Stomach smooth muscle (tissue), 2 donors: ENCODE measurements at regions not wholly inside any gene's neighbourhood (a gene's known extent, or its start where the extent isn't known, plus 50 kb on each side); places are given as distances from the start of the nearest gene placed in this dataset.
A peak's percentile ranks its signal among the peaks of the same experiment; 100 is the strongest.

Experiments used
- H3K27ac ChIP-seq: one replicate; pipeline ENCODE4 v1.7.0; 2013; ENCODE audit warnings: mild to moderate bottlenecking, low read length, inconsistent platforms
- H3K27me3 ChIP-seq, 2 donors: one replicate each; pipeline ENCODE4 v1.7.0; 2013; ENCODE audit warnings: low read length in 2 of 2; ENCODE audit not compliant: insufficient read depth in 2 of 2, control insufficient read depth in 1 of 2
- H3K36me3 ChIP-seq, 2 donors: one replicate each; pipeline ENCODE4 v1.7.0; 2013; ENCODE audit warnings: low read length in 2 of 2; ENCODE audit not compliant: control insufficient read depth in 2 of 2, insufficient read depth in 2 of 2
- H3K4me1 ChIP-seq: one replicate; pipeline ENCODE4 v1.7.0; 2013; ENCODE audit warnings: low read length; ENCODE audit not compliant: control insufficient read depth, insufficient read depth
- H3K4me3 ChIP-seq, 2 donors: one replicate each; pipeline ENCODE4 v1.7.0; 2013; ENCODE audit warnings: low read length in 2 of 2
- H3K9ac ChIP-seq, 2 donors: one replicate each; pipeline ENCODE4 v1.7.0; 2013; ENCODE audit warnings: low read length in 2 of 2, mild to moderate bottlenecking in 1 of 2
- H3K9me3 ChIP-seq, 2 donors: one replicate each; pipeline ENCODE4 v1.7.0; 2013; ENCODE audit warnings: low read length in 2 of 2; ENCODE audit not compliant: control insufficient read depth in 2 of 2
- donor health status: healthy.
- donor health status: Pancreatic carcinoma.

DNA sequence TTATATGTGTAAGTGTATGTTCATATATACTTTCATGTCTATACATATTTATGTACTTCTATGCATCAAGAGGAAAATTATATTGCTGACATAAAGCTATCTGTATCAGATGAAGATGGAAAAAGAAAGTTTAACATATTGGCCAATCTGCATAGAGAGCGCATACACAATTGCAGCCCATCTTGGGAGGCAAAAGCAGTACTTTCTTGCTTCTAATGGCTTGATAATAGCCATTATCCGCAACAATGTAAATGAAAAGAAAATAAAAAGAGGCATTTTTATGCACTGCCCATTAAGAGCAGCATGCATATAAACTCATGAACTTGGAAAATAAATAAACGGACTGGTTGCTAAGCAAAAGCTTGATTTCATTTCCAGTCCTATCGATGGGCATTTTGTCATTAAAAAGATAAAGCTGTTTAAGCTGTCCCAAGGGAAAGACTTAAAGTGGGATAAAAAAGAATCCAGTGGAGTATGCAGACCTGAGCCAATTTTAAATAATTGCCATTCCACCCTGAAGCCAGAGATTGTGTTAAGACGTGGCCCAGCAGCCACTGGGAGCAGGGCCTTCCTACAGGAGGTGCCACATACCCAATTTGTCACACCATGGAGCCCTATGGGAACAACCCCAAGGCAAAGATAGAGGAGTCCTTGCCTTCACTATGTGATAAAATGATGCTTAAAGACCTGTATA lies 183.6 kb upstream of the CDH11 start:
- Histone ChIP-seq H3K4me3 (no peak overlapping the region), H3K27me3 (no peaks in the 10 kb centered on the region), H3K9ac (no peak overlapping the region), H3K4me1 (no peaks in the 10 kb centered on the region), H3K36me3 (no peaks in the 10 kb centered on the region), H3K9me3 (no peaks in the 10 kb centered on the region), H3K27ac (no peak overlapping the region)

DNA sequence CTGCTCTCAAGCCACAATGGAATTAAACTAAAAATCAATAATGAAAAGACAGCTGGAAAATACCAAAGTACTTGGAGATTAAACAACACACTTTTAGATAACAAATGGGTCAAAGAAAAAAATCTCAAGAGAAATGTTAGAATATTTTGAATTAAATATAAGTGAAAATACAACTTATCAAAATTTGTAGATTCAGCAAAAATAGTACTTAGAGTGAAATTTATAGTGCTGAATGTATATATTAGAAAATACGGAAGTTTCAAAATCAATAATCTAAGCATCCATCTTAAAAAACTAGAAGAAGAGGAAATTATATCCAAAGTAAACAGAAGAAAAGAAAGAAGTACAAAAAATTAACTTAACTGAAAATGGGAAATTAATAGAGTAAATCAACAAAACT lies 179.2 kb upstream of the CDH11 start:
- Histone ChIP-seq H3K36me3 (no peaks in the 10 kb centered on the region), H3K27me3 (no peaks in the 10 kb centered on the region), H3K4me3 (no peak overlapping the region), H3K4me1 (no peaks in the 10 kb centered on the region), H3K9me3 (no peaks in the 10 kb centered on the region), H3K9ac (no peak overlapping the region), H3K27ac (no peak overlapping the region)

DNA sequence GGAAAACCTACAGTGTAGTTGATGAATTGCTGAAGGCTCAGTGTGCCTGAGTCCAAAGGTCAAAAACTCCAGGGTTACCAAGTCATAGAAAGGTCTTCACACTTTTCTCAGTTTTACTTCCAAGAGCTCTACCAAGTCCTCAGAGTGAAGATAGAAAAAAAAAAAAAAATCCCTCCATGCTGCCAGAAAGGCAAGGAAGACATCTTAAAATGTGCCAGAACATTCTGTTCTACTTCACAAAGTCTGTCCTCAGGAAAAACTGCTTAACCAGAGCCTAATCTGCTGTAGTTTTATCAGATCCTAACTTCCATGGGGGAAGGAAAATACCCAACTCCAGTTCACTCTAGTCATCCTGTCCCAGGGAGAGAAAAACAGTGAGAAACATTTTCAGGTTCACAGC lies 175.6 kb upstream of the CDH11 start:
- Histone ChIP-seq H3K4me3 (no peak overlapping the region), H3K36me3 (no peaks in the 10 kb centered on the region), H3K27me3 (no peaks in the 10 kb centered on the region), H3K9ac (no peak overlapping the region), H3K4me1 (no peaks in the 10 kb centered on the region), H3K27ac (no peak overlapping the region), H3K9me3 (no peaks in the 10 kb centered on the region)

DNA sequence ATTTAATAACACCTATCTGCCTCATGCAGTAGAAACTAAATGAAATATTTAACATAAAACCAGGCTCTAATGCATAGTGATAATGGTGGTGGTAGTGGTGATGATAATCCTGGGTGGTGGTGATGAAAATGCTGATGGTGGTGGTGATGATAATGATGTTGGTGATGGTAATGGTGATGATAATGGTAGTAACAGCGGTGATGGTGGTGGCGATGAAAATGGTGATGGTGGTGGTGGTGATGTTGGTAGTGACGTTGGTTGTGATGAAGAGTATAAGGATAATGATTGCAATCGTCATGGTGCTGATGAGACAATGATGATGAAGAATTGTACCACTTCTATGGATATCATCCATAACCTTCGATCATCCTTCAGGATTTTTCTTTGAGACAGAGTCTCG lies 173.7 kb upstream of the CDH11 start:
- H3K4me1 ChIP-seq: no peaks in the 10 kb centered on the region
- H3K27ac ChIP-seq: no peak overlapping the region
- no peaks in the 10 kb centered on the region for H3K9me3 ChIP-seq
- H3K36me3 ChIP-seq: no peaks in the 10 kb centered on the region
- H3K9ac ChIP-seq: no peak overlapping the region
- no peak overlapping the region for H3K4me3 ChIP-seq
- no peaks in the 10 kb centered on the region for H3K27me3 ChIP-seq

GRCh38 chr16:65294708-65295107 lies 172.8 kb upstream of the CDH11 start:
- Histone ChIP-seq H3K27me3 (no peaks in the 10 kb centered on the region), H3K4me3 (no peak overlapping the region), H3K27ac (no peak overlapping the region), H3K9me3 (no peaks in the 10 kb centered on the region), H3K9ac (no peak overlapping the region), H3K4me1 (no peaks in the 10 kb centered on the region), H3K36me3 (no peaks in the 10 kb centered on the region)

- no peaks in the 10 kb centered on the region for H3K27me3 ChIP-seq
Observed at GRCh38 chr16:65294165-65294564, 172.3 kb upstream of the CDH11 start.

GRCh38 chr16:65289022-65289421 lies 167.2 kb upstream of the CDH11 start:
- H3K9me3 ChIP-seq: no peaks in the 10 kb centered on the region
- H3K4me1 ChIP-seq: peaks cover 15% of the 10 kb centered on the region
- H3K4me3 ChIP-seq: no peak overlapping the region
- no peaks in the 10 kb centered on the region for H3K27me3 ChIP-seq
- no peak overlapping the region for H3K9ac ChIP-seq
- H3K36me3 ChIP-seq: no peaks in the 10 kb centered on the region
- no peak overlapping the region for H3K27ac ChIP-seq

More at GRCh38 chr16:65294165-65294564, 172.3 kb upstream of the CDH11 start:
- no peak overlapping the region for H3K4me3 ChIP-seq
- H3K36me3 ChIP-seq: no peaks in the 10 kb centered on the region
- H3K9me3 ChIP-seq: no peaks in the 10 kb centered on the region
- H3K27ac ChIP-seq: no peak overlapping the region
- no peak overlapping the region for H3K9ac ChIP-seq
- no peaks in the 10 kb centered on the region for H3K4me1 ChIP-seq

GRCh38 chr16:65287307-65287706 lies 165.4 kb upstream of the CDH11 start:
- H3K9ac ChIP-seq: no peak overlapping the region
- H3K36me3 ChIP-seq: no peaks in the 10 kb centered on the region
- H3K27ac ChIP-seq: no peak overlapping the region
- no peaks in the 10 kb centered on the region for H3K9me3 ChIP-seq
- H3K4me1 ChIP-seq: peaks cover 18% of the 10 kb centered on the region
- no peak overlapping the region for H3K4me3 ChIP-seq
- H3K27me3 ChIP-seq: no peaks in the 10 kb centered on the region

DNA sequence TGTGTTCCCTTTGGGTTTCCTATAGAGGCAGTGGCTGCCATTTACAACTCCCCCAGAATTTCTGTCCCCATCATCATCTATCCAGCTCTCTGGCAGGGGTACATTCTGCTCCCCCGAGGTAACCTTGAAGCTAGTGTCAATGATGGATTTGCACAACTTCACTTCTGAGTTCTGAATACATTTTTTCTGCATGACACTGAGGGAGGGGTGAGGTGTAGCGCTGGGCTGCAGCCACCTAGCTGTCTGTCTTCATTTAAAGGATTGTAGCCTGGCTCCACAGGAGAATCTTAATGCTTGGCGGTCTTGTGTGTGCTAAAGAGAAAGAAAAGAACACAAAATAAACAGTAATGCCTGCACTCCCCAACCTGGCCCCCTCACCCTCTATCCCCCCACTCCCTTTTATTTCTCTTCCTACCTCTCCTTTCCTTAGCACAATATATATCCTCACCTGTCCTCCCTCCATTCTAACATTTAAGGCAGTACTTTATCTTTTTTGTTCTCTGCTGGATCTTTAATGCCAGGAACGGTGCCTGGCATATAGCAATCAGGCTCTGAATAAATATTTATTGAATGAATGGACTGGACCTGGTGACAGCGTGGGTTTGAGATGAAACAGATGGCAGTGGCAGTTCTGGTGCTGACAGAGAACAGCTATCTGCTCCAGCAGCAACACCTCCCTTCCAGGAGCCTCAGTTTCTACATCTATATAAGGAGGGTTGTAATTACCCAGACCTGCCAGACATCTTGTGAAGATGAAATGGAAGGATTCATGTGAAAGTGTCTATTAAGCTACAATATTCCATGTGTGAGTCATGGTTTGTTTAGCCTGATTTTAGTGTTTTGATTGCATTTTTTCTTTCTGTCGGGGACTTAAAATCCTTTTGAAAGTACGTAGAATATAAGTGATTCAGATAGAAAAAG lies 163.5 kb upstream of the CDH11 start:
- H3K27ac ChIP-seq: no peak overlapping the region
- peak overlapping the region in 1 of 2 donors; percentile 9 for H3K4me3 ChIP-seq
- no peaks in the 10 kb centered on the region for H3K27me3 ChIP-seq
- H3K9me3 ChIP-seq: no peaks in the 10 kb centered on the region
- H3K9ac ChIP-seq: no peak overlapping the region
- no peaks in the 10 kb centered on the region for H3K36me3 ChIP-seq
- peaks cover 18% of the 10 kb centered on the region for H3K4me1 ChIP-seq

- H3K9me3 ChIP-seq: no peaks in the 10 kb centered on the region
- no peaks in the 10 kb centered on the region for H3K27me3 ChIP-seq
- H3K27ac ChIP-seq: no peak overlapping the region
- H3K4me3 ChIP-seq: no peak overlapping the region
- no peak overlapping the region for H3K9ac ChIP-seq
- peaks cover 18% of the 10 kb centered on the region for H3K4me1 ChIP-seq
- H3K36me3 ChIP-seq: no peaks in the 10 kb centered on the region
Observed at GRCh38 chr16:65284626-65285025, 162.8 kb upstream of the CDH11 start.

DNA sequence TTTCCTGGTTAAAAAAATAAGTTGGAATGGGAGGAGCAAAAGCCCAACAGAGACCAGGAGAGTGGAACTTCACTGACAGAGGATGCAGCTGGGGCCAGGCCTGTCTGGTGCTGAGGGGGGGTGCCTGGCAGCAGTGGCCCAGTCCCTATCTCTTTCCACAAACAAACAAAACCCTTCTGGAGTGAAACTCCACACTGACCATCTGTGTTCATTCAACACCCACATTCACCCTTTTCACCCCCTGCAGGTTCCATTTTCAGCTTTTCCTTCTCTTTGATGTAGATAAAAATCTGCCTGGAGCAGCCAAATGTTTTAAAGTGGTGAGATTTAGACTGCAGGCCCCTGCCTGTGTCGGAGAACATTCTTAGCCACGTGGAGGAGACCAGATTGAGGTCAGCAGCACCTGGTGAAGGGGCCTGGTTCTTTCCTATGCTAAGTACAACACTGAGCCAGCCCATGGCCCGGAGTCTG lies 161.4 kb upstream of the CDH11 start:
- H3K4me1 ChIP-seq: peaks cover 18% of the 10 kb centered on the region
- H3K4me3 ChIP-seq: no peak overlapping the region
- no peak overlapping the region for H3K9ac ChIP-seq
- no peaks in the 10 kb centered on the region for H3K9me3 ChIP-seq
- no peaks in the 10 kb centered on the region for H3K27me3 ChIP-seq
- no peaks in the 10 kb centered on the region for H3K36me3 ChIP-seq
- H3K27ac ChIP-seq: no peak overlapping the region
